HL-60 (cell line): ENCODE measurements at regions not wholly inside any gene's neighbourhood (a gene's known extent, or its start where the extent isn't known, plus 50 kb on each side); places are given as distances from the start of the nearest gene placed in this dataset.

Source experiments
- DNase-seq, 2 experiments: peaks; one replicate each; pipeline ENCODE4 v3.0.0-alpha.2; 2010 to 2020; ENCODE audit warnings: low read depth in 1 of 2, low spot score in 1 of 2
- H3K27ac ChIP-seq: fragments of 250-450 bp; sonication (Bioruptor Pico); replicated peaks from 2 replicates; pipeline ENCODE4 v1.5.1; 2020; ENCODE audit warnings: mild to moderate bottlenecking, moderate library complexity
- H3K27me3 ChIP-seq: fragments of 250-450 bp; sonication (Bioruptor Pico); 2 replicates; pipeline ENCODE4 v1.5.1; 2021; ENCODE audit warnings: mild to moderate bottlenecking, moderate library complexity; ENCODE audit not compliant: insufficient read depth, poor library complexity, severe bottlenecking
- H3K4me3 ChIP-seq: replicated peaks from 2 replicates; pipeline ENCODE4 v1.5.1; 2011; ENCODE audit warnings: mild to moderate bottlenecking, control low read depth, low read length; ENCODE audit not compliant: insufficient read depth
- CTCF ChIP-seq: IDR thresholded peaks from one replicate; pipeline ENCODE4 v1.5.1; 2011; ENCODE audit warnings: low read length, control low read depth, inconsistent platforms; ENCODE audit not compliant: insufficient read depth
- GABPA ChIP-seq: IDR thresholded peaks from 2 replicates; pipeline ENCODE4 v1.6.1; 2012; ENCODE audit warnings: low read depth
- POLR2AphosphoS5 ChIP-seq: IDR thresholded peaks from 2 replicates; pipeline ENCODE4 v1.6.1; 2012; ENCODE audit warnings: low read depth
- REST ChIP-seq: IDR thresholded peaks from 2 replicates; pipeline ENCODE4 v1.6.1; 2012; ENCODE audit warnings: low read depth; ENCODE audit not compliant: insufficient replicate concordance
- SPI1 ChIP-seq: IDR thresholded peaks from 2 replicates; pipeline ENCODE4 v1.6.1; 2012; ENCODE audit warnings: low read depth, mild to moderate bottlenecking, borderline replicate concordance

DNA sequence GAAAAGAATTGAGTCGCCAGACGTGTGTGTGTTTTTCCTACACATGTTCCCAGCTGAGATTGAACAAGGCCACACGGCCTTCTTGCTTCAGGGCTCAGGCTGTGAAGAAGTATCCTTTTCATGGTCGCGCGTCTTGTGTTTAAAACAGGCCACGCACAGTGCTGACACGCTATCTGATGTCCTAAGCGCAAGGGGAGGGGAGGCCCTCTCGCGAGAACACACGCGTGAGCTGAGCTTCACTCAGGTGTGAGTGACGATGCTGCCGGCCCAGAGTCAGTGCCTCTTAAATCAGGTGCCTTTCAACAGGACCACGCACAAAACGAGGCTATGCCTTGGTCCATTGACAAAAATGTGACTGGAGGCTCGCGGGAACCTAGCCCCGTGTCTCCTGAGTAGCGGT lies 103.7 kb downstream of the TEX29 start:
- no peak overlapping the region for H3K27ac ChIP-seq
- H3K27me3 ChIP-seq, result peaks cover 12% of the 10 kb centered on the region
- no peak for DNase-seq
- no peak overlapping the region for H3K4me3 ChIP-seq
- TF ChIP-seq GABPA, result no peak
- TF ChIP-seq POLR2AphosphoS5, result no peak
- TF ChIP-seq SPI1, result no peak
- TF ChIP-seq REST, result no peak
- no peak for TF ChIP-seq CTCF

- peaks cover 15% of the 10 kb centered on the region for H3K27me3 ChIP-seq
- no peak for DNase-seq
- no peak overlapping the region for H3K4me3 ChIP-seq
- TF ChIP-seq REST (no peak), POLR2AphosphoS5 (no peak), GABPA (no peak), CTCF (no peak), SPI1 (no peak)
- H3K27ac ChIP-seq, result no peak overlapping the region
Observed at GRCh38 chr13:111425326-111425725, 104.9 kb downstream of the TEX29 start.

GRCh38 chr13:111429064-111429558 lies 108.7 kb downstream of the TEX29 start:
- peak in 1 of 2 experiments; percentile 52 for DNase-seq
- peaks cover 6% of the 10 kb centered on the region for H3K27me3 ChIP-seq
- TF ChIP-seq POLR2AphosphoS5 (no peak), CTCF (peak; percentile 67), GABPA (no peak), SPI1 (no peak), REST (no peak)
- H3K27ac ChIP-seq, result no peak overlapping the region
- H3K4me3 ChIP-seq, result no peak overlapping the region
